B cell (primary cell): ENCODE measurements at regions not wholly inside any gene's neighbourhood (a gene's known extent, or its start where the extent isn't known, plus 50 kb on each side); places are given as distances from the start of the nearest gene placed in this dataset.
A peak's percentile ranks its signal among the peaks of the same experiment; 100 is the strongest.

Experiments
- ATAC-seq: fragments of 200-7000 bp; cut with Tn5 transposase; one replicate; pipeline ENCODE4 v1.10.0; 2021; ENCODE audit warnings: low read depth, mild to moderate bottlenecking, moderate number of reproducible peaks, moderate library complexity
- CTCF ChIA-PET: fragments of 350-600 bp; sonication (Branson Sonifier 250); formaldehyde crosslinking; loops from one replicate; lab custom pipeline; 2021; ENCODE audit warnings: antibody characterized with exemption, inconsistent platforms; lab: Charles Lee
- POLR2A ChIA-PET: fragments of 350-600 bp; sonication (Branson Sonifier 250); formaldehyde crosslinking; loops from one replicate; lab custom pipeline; 2021; ENCODE audit warnings: antibody characterized with exemption; lab: Charles Lee
- DNase-seq: peaks from one replicate; pipeline ENCODE4 v3.0.0; 2013
- H2AFZ ChIP-seq: 2 replicates; pipeline ENCODE4 v1.6.1; 2012; ENCODE audit warnings: mild to moderate bottlenecking, low read depth, low read length; ENCODE audit not compliant: insufficient read depth, poor library complexity, severe bottlenecking
- H3K27ac ChIP-seq, 2 donors: 1 replicate in 1 of 2; 2 replicates in 1 of 2; pipeline ENCODE4 v1.5.1; 2012 to 2013; ENCODE audit warnings: low read length in 2 of 2, mild to moderate bottlenecking in 2 of 2, moderate library complexity in 1 of 2
- H3K27me3 ChIP-seq, 4 experiments: fragments of 200-600 bp in 1 of 4; sonication (generic) in 1 of 4; replicated peaks in 1 of 4; 1 replicate in 2 of 4; 2 replicates in 2 of 4; pipeline versions ENCODE4 v1.6.1 to v1.7.0; 2013 to 2016; ENCODE audit warnings: low read length in 3 of 4, mild to moderate bottlenecking in 2 of 4, mixed read lengths in 1 of 4, moderate library complexity in 1 of 4; ENCODE audit not compliant: insufficient read depth in 4 of 4, control insufficient read depth in 3 of 4; ENCODE audit errors: control extremely low read depth in 1 of 4
- H3K36me3 ChIP-seq, 2 experiments: replicated peaks in 1 of 2; 1 replicate in 1 of 2; 2 replicates in 1 of 2; pipeline versions ENCODE4 v1.6.1 to v1.7.1; 2013; ENCODE audit warnings: low read length in 1 of 2; ENCODE audit not compliant: insufficient read depth in 2 of 2, control insufficient read depth in 1 of 2; ENCODE audit errors: control extremely low read depth in 1 of 2, extremely low read depth in 1 of 2
- H3K4me1 ChIP-seq, 2 donors: fragments of 200-600 bp in 1 of 2; sonication (generic) in 1 of 2; 1 replicate in 1 of 2; 2 replicates in 1 of 2; pipeline versions ENCODE4 v1.5.1 to v1.6.1; 2013 to 2017; ENCODE audit warnings: low read length in 2 of 2; ENCODE audit not compliant: control insufficient read depth in 2 of 2, insufficient read depth in 2 of 2
- H3K4me2 ChIP-seq: replicated peaks from 2 replicates; pipeline ENCODE3; 2012; ENCODE audit warnings: mild to moderate bottlenecking, low read depth, low read length; ENCODE audit not compliant: poor library complexity, severe bottlenecking
- H3K4me3 ChIP-seq, 5 experiments: fragments of 200-600 bp in 1 of 5; sonication (generic) in 1 of 5; 1 replicate in 3 of 5; 2 replicates in 2 of 5; pipeline versions ENCODE4 v1.5.1 to v1.7.0; 2011 to 2016; ENCODE audit warnings: low read length in 4 of 5, mild to moderate bottlenecking in 4 of 5, low read depth in 2 of 5, control low read depth in 1 of 5, moderate library complexity in 1 of 5; ENCODE audit not compliant: insufficient read depth in 1 of 5; ENCODE audit errors: control extremely low read depth in 1 of 5, extremely low read depth in 1 of 5
- H3K79me2 ChIP-seq: fragments of 200-600 bp; sonication (generic); one replicate; pipeline ENCODE4 v1.6.0; 2016; ENCODE audit warnings: low read length; ENCODE audit not compliant: control insufficient read depth, insufficient read depth
- H3K9ac ChIP-seq: fragments of 200-600 bp; sonication (generic); 2 replicates; pipeline ENCODE4 v1.6.1; 2017; ENCODE audit warnings: mild to moderate bottlenecking, low read length, moderate library complexity
- H3K9me3 ChIP-seq, 3 donors: one replicate each; pipeline versions ENCODE4 v1.6.1 to v1.7.1; 2013; ENCODE audit warnings: low read length in 2 of 3; ENCODE audit not compliant: control insufficient read depth in 2 of 3, insufficient read depth in 1 of 3; ENCODE audit errors: control extremely low read depth in 1 of 3
- H4K20me1 ChIP-seq: 2 replicates; pipeline ENCODE4 v1.6.0; 2012; ENCODE audit warnings: mild to moderate bottlenecking, low read length; ENCODE audit not compliant: insufficient read depth, control insufficient read depth, poor library complexity, severe bottlenecking
- H3K27ac Mint-ChIP-seq: one replicate; pipeline ENCODE4 v1.8.0; 2021; ENCODE audit warnings: mixed read lengths
- H3K27me3 Mint-ChIP-seq: one replicate; pipeline ENCODE4 v1.8.0; 2021; ENCODE audit warnings: mixed read lengths
- H3K4me1 Mint-ChIP-seq: one replicate; pipeline ENCODE4 v1.8.0; 2021; ENCODE audit warnings: mixed read lengths
- H3K4me3 Mint-ChIP-seq: one replicate; pipeline ENCODE4 v1.8.0; 2021; ENCODE audit warnings: mixed read lengths
- H3K9me3 Mint-ChIP-seq: one replicate; pipeline ENCODE4 v1.8.0; 2022; ENCODE audit warnings: mixed read lengths; ENCODE audit not compliant: insufficient read depth
- EZH2 ChIP-seq: IDR thresholded peaks from 2 replicates; pipeline ENCODE4 v1.6.1; 2012; ENCODE audit warnings: borderline replicate concordance, low read depth, mild to moderate bottlenecking, moderate library complexity, low read length; ENCODE audit not compliant: insufficient read depth, poor library complexity, severe bottlenecking
- WGBS: methylation state at CpG from one replicate; pipeline ENCODE4 v1.1.5; 2013; ENCODE audit warnings: missing lambda C conversion rate; ENCODE audit not compliant: insufficient coverage; 5-methylcytosine and 5-hydroxymethylcytosine counted together
- intact Hi-C: fragments of 100-400 bp; cut with micrococcal nuclease; formaldehyde crosslinking; loops from one replicate; pipeline ENCODE4 v1.10.0; 2022
- TF ChIP-seq, protein P1 (sequence below): fragments of 200-600 bp; IDR thresholded peaks from one replicate; pipeline ENCODE4 v1.8.0; 2022; ENCODE audit warnings: antibody characterized with exemption, mild to moderate bottlenecking

DNA sequence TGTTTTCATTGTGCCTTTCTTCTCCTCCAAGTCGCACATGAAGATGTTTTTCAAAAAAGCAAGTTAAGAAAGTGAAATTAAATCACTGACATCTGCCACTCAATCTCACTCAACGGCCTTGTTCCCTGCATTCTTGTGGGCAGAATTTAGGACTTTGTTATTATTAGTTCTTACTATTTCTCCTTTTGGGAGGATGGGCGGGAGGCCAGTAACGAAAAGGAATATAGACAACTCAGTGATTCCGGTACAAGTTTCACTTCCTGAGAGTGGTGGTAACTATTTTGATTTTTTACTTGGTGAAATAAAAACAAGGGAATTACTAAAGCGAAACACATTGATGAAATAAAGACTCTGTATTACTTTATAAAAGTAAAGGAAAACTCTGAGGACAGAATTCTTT is 231.9 kb upstream of the HABP2 start:
- peaks cover 1 to 13% (median 5%) of the 10 kb centered on the region in 3 donors for H3K9me3 ChIP-seq
- peak overlapping the region; percentile 21 for H3K4me3 Mint-ChIP-seq
- no peaks in the 10 kb centered on the region for H4K20me1 ChIP-seq
- H3K9me3 Mint-ChIP-seq, result peaks cover 3% of the 10 kb centered on the region
- H3K4me1 ChIP-seq, result peaks cover 10 to 30% of the 10 kb centered on the region in 2 donors
- no peak for TF ChIP-seq EZH2
- TF ChIP-seq, protein P1, sequence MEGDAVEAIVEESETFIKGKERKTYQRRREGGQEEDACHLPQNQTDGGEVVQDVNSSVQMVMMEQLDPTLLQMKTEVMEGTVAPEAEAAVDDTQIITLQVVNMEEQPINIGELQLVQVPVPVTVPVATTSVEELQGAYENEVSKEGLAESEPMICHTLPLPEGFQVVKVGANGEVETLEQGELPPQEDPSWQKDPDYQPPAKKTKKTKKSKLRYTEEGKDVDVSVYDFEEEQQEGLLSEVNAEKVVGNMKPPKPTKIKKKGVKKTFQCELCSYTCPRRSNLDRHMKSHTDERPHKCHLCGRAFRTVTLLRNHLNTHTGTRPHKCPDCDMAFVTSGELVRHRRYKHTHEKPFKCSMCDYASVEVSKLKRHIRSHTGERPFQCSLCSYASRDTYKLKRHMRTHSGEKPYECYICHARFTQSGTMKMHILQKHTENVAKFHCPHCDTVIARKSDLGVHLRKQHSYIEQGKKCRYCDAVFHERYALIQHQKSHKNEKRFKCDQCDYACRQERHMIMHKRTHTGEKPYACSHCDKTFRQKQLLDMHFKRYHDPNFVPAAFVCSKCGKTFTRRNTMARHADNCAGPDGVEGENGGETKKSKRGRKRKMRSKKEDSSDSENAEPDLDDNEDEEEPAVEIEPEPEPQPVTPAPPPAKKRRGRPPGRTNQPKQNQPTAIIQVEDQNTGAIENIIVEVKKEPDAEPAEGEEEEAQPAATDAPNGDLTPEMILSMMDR, result no peak
- no peaks in the 10 kb centered on the region for H3K36me3 ChIP-seq
- peaks cover 11% of the 10 kb centered on the region for H3K27me3 Mint-ChIP-seq
- no peaks in the 10 kb centered on the region for H3K79me2 ChIP-seq
- no peak overlapping the region for H3K9ac ChIP-seq
- H3K27me3 ChIP-seq, result no peaks in the 10 kb centered on the region
- ChIA-PET CTCF (no interaction called here), POLR2A (no interaction called here)
- intact Hi-C loops, result no loop called here
- H3K4me1 Mint-ChIP-seq, result peaks cover 18% of the 10 kb centered on the region
- H2AFZ ChIP-seq, result no peak overlapping the region
- no peak overlapping the region for H3K27ac ChIP-seq
- peak overlapping the region; percentile 24 for H3K4me2 ChIP-seq
- no peak overlapping the region for H3K27ac Mint-ChIP-seq
- ATAC-seq (no peak), DNase-seq (peak; percentile 12)
- no CpG with 5 or more reads among the region's 6 CpGs for WGBS
- no peak overlapping the region for H3K4me3 ChIP-seq

DNA sequence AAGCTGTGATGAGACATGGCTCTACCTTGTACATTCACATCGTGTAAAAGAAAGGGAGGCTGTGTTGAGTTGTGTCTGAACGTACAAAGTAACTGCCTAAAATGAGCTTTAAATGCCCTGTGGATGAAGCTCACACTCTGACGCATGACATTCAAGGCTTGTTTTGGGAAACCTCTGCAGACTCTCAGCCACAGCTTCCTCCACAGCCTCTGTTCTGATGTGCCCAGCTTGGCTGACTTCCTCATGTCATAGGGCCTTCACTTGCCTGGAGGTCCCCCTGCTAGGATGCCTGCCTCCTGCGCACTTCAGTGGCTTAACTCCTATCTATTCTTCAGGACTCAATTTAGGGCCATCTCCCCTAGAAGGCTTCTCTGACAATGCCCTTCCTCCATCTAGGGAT is 230.0 kb upstream of the HABP2 start:
- Histone ChIP-seq H3K27ac (no peak overlapping the region), H3K9ac (no peak overlapping the region), H3K4me1 (peaks cover 10 to 30% of the 10 kb centered on the region in 2 donors), H3K4me3 (no peak overlapping the region), H3K79me2 (no peaks in the 10 kb centered on the region), H3K36me3 (no peaks in the 10 kb centered on the region), H3K27me3 (no peaks in the 10 kb centered on the region), H4K20me1 (no peaks in the 10 kb centered on the region), H3K4me2 (no peak overlapping the region), H2AFZ (no peak overlapping the region), H3K9me3 (peaks cover 0 to 3% (median 0%) of the 10 kb centered on the region in 3 donors)
- ChIA-PET POLR2A (no interaction called here), CTCF (no interaction called here)
- Mint-ChIP-seq H3K27ac (no peak overlapping the region), H3K4me1 (peaks cover 18% of the 10 kb centered on the region), H3K27me3 (peaks cover 13% of the 10 kb centered on the region), H3K9me3 (no peaks in the 10 kb centered on the region), H3K4me3 (no peak overlapping the region)
- intact Hi-C loops, result no loop called here
- 17% methylated on average over 3 of the region's 4 CpGs for WGBS
- TF ChIP-seq EZH2, result no peak
- TF ChIP-seq, protein P1, result no peak
- ATAC-seq (no peak), DNase-seq (peak; percentile 13)
